Keratinocyte (primary cell): ENCODE measurements at regions not wholly inside any gene's neighbourhood (a gene's known extent, or its start where the extent isn't known, plus 50 kb on each side); places are given as distances from the start of the nearest gene placed in this dataset.

Source experiments
- DNase-seq: peaks from one replicate; pipeline ENCODE4 v3.0.0-alpha.2; 2011; ENCODE audit warnings: low read depth, missing footprints, low spot score
- FAIRE-seq: peaks from 2 replicates; lab custom pipeline; 2011; peaks lifted over from hg19 to GRCh38; lab: Jason Lieb, UNC
- H2AFZ ChIP-seq: 2 replicates; pipeline ENCODE4 v1.6.0; 2012; ENCODE audit warnings: low read length, control low read depth, inconsistent platforms; ENCODE audit not compliant: control insufficient read depth
- H3K27ac ChIP-seq: 2 replicates; pipeline ENCODE4 v1.5.1; 2011; ENCODE audit warnings: low read length; ENCODE audit not compliant: control insufficient read depth, insufficient read depth
- H3K27me3 ChIP-seq: 3 replicates; pipeline ENCODE4 v1.6.0; 2011; ENCODE audit warnings: low read length; ENCODE audit not compliant: control insufficient read depth, insufficient read depth; ENCODE audit errors: extremely low read depth
- H3K36me3 ChIP-seq, 2 experiments: 2 replicates in 1 of 2; 3 replicates in 1 of 2; pipeline ENCODE4 v1.5.1; 2011; ENCODE audit warnings: low read length in 2 of 2, mild to moderate bottlenecking in 1 of 2; ENCODE audit not compliant: control insufficient read depth in 2 of 2, insufficient read depth in 2 of 2; ENCODE audit errors: extremely low read depth in 1 of 2
- H3K4me1 ChIP-seq: 3 replicates; pipeline ENCODE4 v1.5.1; 2011; ENCODE audit warnings: low read length; ENCODE audit not compliant: control insufficient read depth, insufficient read depth; ENCODE audit errors: extremely low read depth
- H3K4me2 ChIP-seq: 3 replicates; pipeline ENCODE4 v1.6.0; 2011; ENCODE audit warnings: low read depth, low read length; ENCODE audit not compliant: control insufficient read depth, insufficient read depth; ENCODE audit errors: extremely low read depth
- H3K4me3 ChIP-seq, 3 experiments: fragments of 200-600 bp in 1 of 3; sonication (generic) in 1 of 3; 2 replicates in 2 of 3; 3 replicates in 1 of 3; pipeline ENCODE4 v1.5.1; 2011 to 2016; ENCODE audit warnings: low read length in 3 of 3, mild to moderate bottlenecking in 3 of 3, control low read depth in 2 of 3, inconsistent platforms in 1 of 3, low read depth in 1 of 3, mixed read lengths in 1 of 3, mixed run types in 1 of 3, moderate library complexity in 1 of 3; ENCODE audit not compliant: control insufficient read depth in 2 of 3, insufficient read depth in 2 of 3; ENCODE audit errors: extremely low read depth in 1 of 3
- H3K79me2 ChIP-seq: 2 replicates; pipeline ENCODE4 v1.6.0; 2012; ENCODE audit warnings: low read length; ENCODE audit not compliant: control insufficient read depth, insufficient read depth
- H3K9ac ChIP-seq: 3 replicates; pipeline ENCODE4 v1.6.0; 2011; ENCODE audit warnings: low read length; ENCODE audit not compliant: control insufficient read depth, insufficient read depth; ENCODE audit errors: extremely low read depth
- H3K9me1 ChIP-seq: 3 replicates; pipeline ENCODE4 v1.6.0; 2011; ENCODE audit warnings: low read length; ENCODE audit not compliant: control insufficient read depth, insufficient read depth; ENCODE audit errors: extremely low read depth
- H3K9me3 ChIP-seq: 2 replicates; pipeline ENCODE4 v1.5.1; 2012; ENCODE audit warnings: low read depth, low read length; ENCODE audit not compliant: control insufficient read depth
- H4K20me1 ChIP-seq: 3 replicates; pipeline ENCODE4 v1.6.0; 2011; ENCODE audit warnings: low read length; ENCODE audit not compliant: control insufficient read depth, insufficient read depth; ENCODE audit errors: extremely low read depth
- CTCF ChIP-seq, 3 experiments: IDR thresholded peaks in 1 of 3; conservative IDR thresholded peaks in 1 of 3; optimal IDR thresholded peaks in 1 of 3; 2 replicates in 2 of 3; 3 replicates in 1 of 3; pipeline versions ENCODE3 to v1.5.1; 2011; ENCODE audit warnings: low read length in 3 of 3, mild to moderate bottlenecking in 3 of 3, moderate library complexity in 2 of 3, control low read depth in 1 of 3, inconsistent platforms in 1 of 3; ENCODE audit not compliant: insufficient read depth in 2 of 3; ENCODE audit errors: extremely low read depth in 1 of 3
- EZH2 ChIP-seq: IDR thresholded peaks from one replicate; pipeline ENCODE4 v1.6.1; 2012; ENCODE audit warnings: inconsistent platforms, mild to moderate bottlenecking, low read length, moderate library complexity
- dilution Hi-C: fragments of 300-500 bp; cut with MboI; formaldehyde crosslinking; loops from one replicate; pipeline ENCODE4 v1.7.0; 2020; ENCODE audit warnings: low sequenced_read_pairs; ENCODE audit not compliant: extremely low pct_ligation_motif_present

GRCh38 chr5:99827136-99827535 is 708.0 kb upstream of the FAM174A start:
- H3K9ac ChIP-seq: no peak overlapping the region
- no peak overlapping the region for H3K4me3 ChIP-seq
- H3K4me2 ChIP-seq: no peak overlapping the region
- TF ChIP-seq EZH2: no peak
- no peak for TF ChIP-seq CTCF (optimal IDR thresholded peaks at IDR 0.05 in 1 of 3, IDR thresholded peaks at IDR 0.05 in 1 of 3, conservative IDR thresholded peaks at IDR 0.05 in 1 of 3; ENCODE audit: extremely low read depth in 1 of 3, insufficient read depth in 2 of 3, low read length in 3 of 3)
- no peaks in the 10 kb centered on the region for H3K79me2 ChIP-seq
- dilution Hi-C loops: no loop called here
- H3K9me3 ChIP-seq: no peaks in the 10 kb centered on the region
- no peaks in the 10 kb centered on the region for H4K20me1 ChIP-seq
- H3K4me1 ChIP-seq: no peaks in the 10 kb centered on the region
- no peak overlapping the region for H2AFZ ChIP-seq
- FAIRE-seq (no peak), DNase-seq (no peak)
- H3K27me3 ChIP-seq: no peaks in the 10 kb centered on the region
- H3K9me1 ChIP-seq: no peaks in the 10 kb centered on the region
- no peak overlapping the region for H3K27ac ChIP-seq
- no peaks in the 10 kb centered on the region for H3K36me3 ChIP-seq

GRCh38 chr5:99817796-99818195 is 717.4 kb upstream of the FAM174A start:
- H3K27me3 ChIP-seq: no peaks in the 10 kb centered on the region
- FAIRE-seq (no peak), DNase-seq (no peak)
- no peak overlapping the region for H3K4me2 ChIP-seq
- H3K36me3 ChIP-seq: no peaks in the 10 kb centered on the region
- dilution Hi-C loops: no loop called here
- H3K79me2 ChIP-seq: no peaks in the 10 kb centered on the region
- no peak overlapping the region for H3K4me3 ChIP-seq
- H3K9me3 ChIP-seq: no peaks in the 10 kb centered on the region
- no peaks in the 10 kb centered on the region for H4K20me1 ChIP-seq
- no peak overlapping the region for H3K9ac ChIP-seq
- TF ChIP-seq CTCF (optimal IDR thresholded peaks at IDR 0.05 in 1 of 3, IDR thresholded peaks at IDR 0.05 in 1 of 3, conservative IDR thresholded peaks at IDR 0.05 in 1 of 3; ENCODE audit: extremely low read depth in 1 of 3, insufficient read depth in 2 of 3, low read length in 3 of 3) (no peak), EZH2 (no peak)
- no peak overlapping the region for H3K27ac ChIP-seq
- H3K4me1 ChIP-seq: no peaks in the 10 kb centered on the region
- H2AFZ ChIP-seq: no peak overlapping the region
- no peaks in the 10 kb centered on the region for H3K9me1 ChIP-seq
